Keratinocyte (primary cell): ENCODE measurements at regions not wholly inside any gene's neighbourhood (a gene's known extent, or its start where the extent isn't known, plus 50 kb on each side); places are given as distances from the start of the nearest gene placed in this dataset.

ENCODE experiments used
- DNase-seq: peaks from one replicate; pipeline ENCODE4 v3.0.0-alpha.2; 2011; ENCODE audit warnings: low read depth, missing footprints, low spot score
- FAIRE-seq: peaks from 2 replicates; lab custom pipeline; 2011; peaks lifted over from hg19 to GRCh38; lab: Jason Lieb, UNC
- H2AFZ ChIP-seq: 2 replicates; pipeline ENCODE4 v1.6.0; 2012; ENCODE audit warnings: low read length, control low read depth, inconsistent platforms; ENCODE audit not compliant: control insufficient read depth
- H3K27ac ChIP-seq: 2 replicates; pipeline ENCODE4 v1.5.1; 2011; ENCODE audit warnings: low read length; ENCODE audit not compliant: control insufficient read depth, insufficient read depth
- H3K27me3 ChIP-seq: 3 replicates; pipeline ENCODE4 v1.6.0; 2011; ENCODE audit warnings: low read length; ENCODE audit not compliant: control insufficient read depth, insufficient read depth; ENCODE audit errors: extremely low read depth
- H3K36me3 ChIP-seq, 2 experiments: 2 replicates in 1 of 2; 3 replicates in 1 of 2; pipeline ENCODE4 v1.5.1; 2011; ENCODE audit warnings: low read length in 2 of 2, mild to moderate bottlenecking in 1 of 2; ENCODE audit not compliant: control insufficient read depth in 2 of 2, insufficient read depth in 2 of 2; ENCODE audit errors: extremely low read depth in 1 of 2
- H3K4me1 ChIP-seq: 3 replicates; pipeline ENCODE4 v1.5.1; 2011; ENCODE audit warnings: low read length; ENCODE audit not compliant: control insufficient read depth, insufficient read depth; ENCODE audit errors: extremely low read depth
- H3K4me2 ChIP-seq: 3 replicates; pipeline ENCODE4 v1.6.0; 2011; ENCODE audit warnings: low read depth, low read length; ENCODE audit not compliant: control insufficient read depth, insufficient read depth; ENCODE audit errors: extremely low read depth
- H3K4me3 ChIP-seq, 3 experiments: fragments of 200-600 bp in 1 of 3; sonication (generic) in 1 of 3; 2 replicates in 2 of 3; 3 replicates in 1 of 3; pipeline ENCODE4 v1.5.1; 2011 to 2016; ENCODE audit warnings: low read length in 3 of 3, mild to moderate bottlenecking in 3 of 3, control low read depth in 2 of 3, inconsistent platforms in 1 of 3, low read depth in 1 of 3, mixed read lengths in 1 of 3, mixed run types in 1 of 3, moderate library complexity in 1 of 3; ENCODE audit not compliant: control insufficient read depth in 2 of 3, insufficient read depth in 2 of 3; ENCODE audit errors: extremely low read depth in 1 of 3
- H3K79me2 ChIP-seq: 2 replicates; pipeline ENCODE4 v1.6.0; 2012; ENCODE audit warnings: low read length; ENCODE audit not compliant: control insufficient read depth, insufficient read depth
- H3K9ac ChIP-seq: 3 replicates; pipeline ENCODE4 v1.6.0; 2011; ENCODE audit warnings: low read length; ENCODE audit not compliant: control insufficient read depth, insufficient read depth; ENCODE audit errors: extremely low read depth
- H3K9me1 ChIP-seq: 3 replicates; pipeline ENCODE4 v1.6.0; 2011; ENCODE audit warnings: low read length; ENCODE audit not compliant: control insufficient read depth, insufficient read depth; ENCODE audit errors: extremely low read depth
- H3K9me3 ChIP-seq: 2 replicates; pipeline ENCODE4 v1.5.1; 2012; ENCODE audit warnings: low read depth, low read length; ENCODE audit not compliant: control insufficient read depth
- H4K20me1 ChIP-seq: 3 replicates; pipeline ENCODE4 v1.6.0; 2011; ENCODE audit warnings: low read length; ENCODE audit not compliant: control insufficient read depth, insufficient read depth; ENCODE audit errors: extremely low read depth
- CTCF ChIP-seq, 3 experiments: IDR thresholded peaks in 1 of 3; conservative IDR thresholded peaks in 1 of 3; optimal IDR thresholded peaks in 1 of 3; 2 replicates in 2 of 3; 3 replicates in 1 of 3; pipeline versions ENCODE3 to v1.5.1; 2011; ENCODE audit warnings: low read length in 3 of 3, mild to moderate bottlenecking in 3 of 3, moderate library complexity in 2 of 3, control low read depth in 1 of 3, inconsistent platforms in 1 of 3; ENCODE audit not compliant: insufficient read depth in 2 of 3; ENCODE audit errors: extremely low read depth in 1 of 3
- EZH2 ChIP-seq: IDR thresholded peaks from one replicate; pipeline ENCODE4 v1.6.1; 2012; ENCODE audit warnings: inconsistent platforms, mild to moderate bottlenecking, low read length, moderate library complexity
- dilution Hi-C: fragments of 300-500 bp; cut with MboI; formaldehyde crosslinking; loops from one replicate; pipeline ENCODE4 v1.7.0; 2020; ENCODE audit warnings: low sequenced_read_pairs; ENCODE audit not compliant: extremely low pct_ligation_motif_present

DNA sequence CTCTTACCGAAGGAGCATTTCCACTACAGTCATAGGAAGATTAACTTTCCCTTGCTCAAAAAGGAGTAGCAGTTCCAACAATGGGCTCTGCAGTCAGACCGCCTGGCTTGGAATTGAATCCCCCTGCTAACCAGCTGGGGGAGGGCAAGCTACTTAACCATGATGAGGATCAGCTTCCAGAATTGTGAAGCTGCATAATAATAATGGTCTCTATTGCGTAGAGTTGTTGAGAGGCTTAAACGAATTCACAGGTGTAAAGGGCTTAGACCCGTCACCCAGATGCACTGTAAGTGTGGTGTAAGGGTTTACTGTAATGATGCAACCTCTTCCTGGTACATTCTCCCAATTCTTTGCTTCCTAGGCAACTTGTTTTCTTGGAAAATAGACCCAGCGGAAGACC is 185.2 kb upstream of the RGMA start:
- no peaks in the 10 kb centered on the region for H3K9me1 ChIP-seq
- TF ChIP-seq CTCF (optimal IDR thresholded peaks at IDR 0.05 in 1 of 3, IDR thresholded peaks at IDR 0.05 in 1 of 3, conservative IDR thresholded peaks at IDR 0.05 in 1 of 3; ENCODE audit: extremely low read depth in 1 of 3, insufficient read depth in 2 of 3, low read length in 3 of 3) (no peak), EZH2 (no peak)
- no peaks in the 10 kb centered on the region for H3K79me2 ChIP-seq
- no peaks in the 10 kb centered on the region for H3K4me1 ChIP-seq
- peaks cover 6% of the 10 kb centered on the region for H3K9me3 ChIP-seq
- dilution Hi-C loops: no loop called here
- H3K4me2 ChIP-seq: no peak overlapping the region
- DNase-seq (no peak), FAIRE-seq (no peak)
- H3K4me3 ChIP-seq: no peak overlapping the region
- H2AFZ ChIP-seq: no peak overlapping the region
- no peaks in the 10 kb centered on the region for H3K27me3 ChIP-seq
- H3K27ac ChIP-seq: no peak overlapping the region
- H3K36me3 ChIP-seq: no peaks in the 10 kb centered on the region
- no peak overlapping the region for H3K9ac ChIP-seq
- no peaks in the 10 kb centered on the region for H4K20me1 ChIP-seq

GRCh38 chr15:93271871-93272270 is 182.9 kb upstream of the RGMA start:
- TF ChIP-seq CTCF (optimal IDR thresholded peaks at IDR 0.05 in 1 of 3, IDR thresholded peaks at IDR 0.05 in 1 of 3, conservative IDR thresholded peaks at IDR 0.05 in 1 of 3; ENCODE audit: extremely low read depth in 1 of 3, insufficient read depth in 2 of 3, low read length in 3 of 3) (no peak), EZH2 (no peak)
- no peak overlapping the region for H3K9ac ChIP-seq
- H3K4me1 ChIP-seq: no peaks in the 10 kb centered on the region
- no peaks in the 10 kb centered on the region for H4K20me1 ChIP-seq
- FAIRE-seq: no peak
- H3K79me2 ChIP-seq: no peaks in the 10 kb centered on the region
- H3K4me2 ChIP-seq: no peak overlapping the region
- dilution Hi-C loops: no loop called here
- no peak overlapping the region for H3K27ac ChIP-seq
- H3K27me3 ChIP-seq: no peaks in the 10 kb centered on the region
- peaks cover 9% of the 10 kb centered on the region for H3K9me3 ChIP-seq
- no peaks in the 10 kb centered on the region for H3K9me1 ChIP-seq
- H3K4me3 ChIP-seq: no peak overlapping the region
- DNase-seq: no peak
- H2AFZ ChIP-seq: no peak overlapping the region
- no peaks in the 10 kb centered on the region for H3K36me3 ChIP-seq
